ENCODE measurements at regions not wholly inside any gene's neighbourhood (a gene's known extent, or its start where the extent isn't known, plus 50 kb on each side); places are given as distances from the start of the nearest gene placed in this dataset.

- no peaks in the 10 kb centered on the region for H3K36me3 ChIP-seq (ENCODE audit: control insufficient read depth in 2 of 2, extremely low read depth in 1 of 2, insufficient read depth in 2 of 2, low read length in 2 of 2)
- H3K9me1 ChIP-seq (ENCODE audit: control insufficient read depth, extremely low read depth, insufficient read depth, low read length): no peaks in the 10 kb centered on the region
- H4K20me1 ChIP-seq (ENCODE audit: control insufficient read depth, extremely low read depth, insufficient read depth, low read length): no peaks in the 10 kb centered on the region
- no peak overlapping the region for H3K9ac ChIP-seq (ENCODE audit: control insufficient read depth, extremely low read depth, insufficient read depth, low read length)
- H3K27ac ChIP-seq (ENCODE audit: control insufficient read depth, insufficient read depth, low read length): no peak overlapping the region
- H3K4me3 ChIP-seq (ENCODE audit: control insufficient read depth in 2 of 3, extremely low read depth in 1 of 3, insufficient read depth in 2 of 3, low read depth in 1 of 3, low read length in 3 of 3): no peak overlapping the region
- no peak overlapping the region for H2AFZ ChIP-seq (ENCODE audit: control insufficient read depth, low read length)
- peaks cover 7% of the 10 kb centered on the region for H3K4me1 ChIP-seq (ENCODE audit: control insufficient read depth, extremely low read depth, insufficient read depth, low read length)
- dilution Hi-C loops (cut with MboI; ENCODE audit: extremely low pct_ligation_motif_present, low sequenced_read_pairs): no loop called here
- FAIRE-seq (peak; percentile 61), DNase-seq (ENCODE audit: low read depth, low spot score) (no peak)
- H3K9me3 ChIP-seq (ENCODE audit: control insufficient read depth, low read depth, low read length): no peaks in the 10 kb centered on the region
- no peaks in the 10 kb centered on the region for H3K27me3 ChIP-seq (ENCODE audit: control insufficient read depth, extremely low read depth, insufficient read depth, low read length)
- H3K79me2 ChIP-seq (ENCODE audit: control insufficient read depth, insufficient read depth, low read length): no peaks in the 10 kb centered on the region
- no peak overlapping the region for H3K4me2 ChIP-seq (ENCODE audit: control insufficient read depth, extremely low read depth, insufficient read depth, low read depth, low read length)
- TF ChIP-seq, protein P1, sequence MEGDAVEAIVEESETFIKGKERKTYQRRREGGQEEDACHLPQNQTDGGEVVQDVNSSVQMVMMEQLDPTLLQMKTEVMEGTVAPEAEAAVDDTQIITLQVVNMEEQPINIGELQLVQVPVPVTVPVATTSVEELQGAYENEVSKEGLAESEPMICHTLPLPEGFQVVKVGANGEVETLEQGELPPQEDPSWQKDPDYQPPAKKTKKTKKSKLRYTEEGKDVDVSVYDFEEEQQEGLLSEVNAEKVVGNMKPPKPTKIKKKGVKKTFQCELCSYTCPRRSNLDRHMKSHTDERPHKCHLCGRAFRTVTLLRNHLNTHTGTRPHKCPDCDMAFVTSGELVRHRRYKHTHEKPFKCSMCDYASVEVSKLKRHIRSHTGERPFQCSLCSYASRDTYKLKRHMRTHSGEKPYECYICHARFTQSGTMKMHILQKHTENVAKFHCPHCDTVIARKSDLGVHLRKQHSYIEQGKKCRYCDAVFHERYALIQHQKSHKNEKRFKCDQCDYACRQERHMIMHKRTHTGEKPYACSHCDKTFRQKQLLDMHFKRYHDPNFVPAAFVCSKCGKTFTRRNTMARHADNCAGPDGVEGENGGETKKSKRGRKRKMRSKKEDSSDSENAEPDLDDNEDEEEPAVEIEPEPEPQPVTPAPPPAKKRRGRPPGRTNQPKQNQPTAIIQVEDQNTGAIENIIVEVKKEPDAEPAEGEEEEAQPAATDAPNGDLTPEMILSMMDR (optimal IDR thresholded peaks at IDR 0.05 in 1 of 3, IDR thresholded peaks at IDR 0.05 in 1 of 3, conservative IDR thresholded peaks at IDR 0.05 in 1 of 3; ENCODE audit: extremely low read depth in 1 of 3, insufficient read depth in 2 of 3, low read length in 3 of 3): no peak
- no peak for TF ChIP-seq EZH2 (IDR thresholded peaks at IDR 0.05; ENCODE audit: low read length)
Measured at GRCh38 chr12:66813137-66813892, 134.4 kb upstream of the GRIP1 start.

- Histone ChIP-seq H3K9me3 (ENCODE audit: control insufficient read depth, low read depth, low read length) (no peaks in the 10 kb centered on the region), H3K27ac (ENCODE audit: control insufficient read depth, insufficient read depth, low read length) (no peak overlapping the region)
- dilution Hi-C loops (cut with MboI; ENCODE audit: extremely low pct_ligation_motif_present, low sequenced_read_pairs): no loop called here
Measured at GRCh38 chr12:66819587-66819986, 140.7 kb upstream of the GRIP1 start.

More at GRCh38 chr12:66819587-66819986, 140.7 kb upstream of the GRIP1 start:
- no peak overlapping the region for H3K4me2 ChIP-seq (ENCODE audit: control insufficient read depth, extremely low read depth, insufficient read depth, low read depth, low read length)
- no peak for FAIRE-seq
- no peaks in the 10 kb centered on the region for H3K36me3 ChIP-seq (ENCODE audit: control insufficient read depth in 2 of 2, extremely low read depth in 1 of 2, insufficient read depth in 2 of 2, low read length in 2 of 2)
- no peak overlapping the region for H3K9ac ChIP-seq (ENCODE audit: control insufficient read depth, extremely low read depth, insufficient read depth, low read length)
- no peaks in the 10 kb centered on the region for H3K27me3 ChIP-seq (ENCODE audit: control insufficient read depth, extremely low read depth, insufficient read depth, low read length)
- H2AFZ ChIP-seq (ENCODE audit: control insufficient read depth, low read length): no peak overlapping the region
- no peaks in the 10 kb centered on the region for H3K79me2 ChIP-seq (ENCODE audit: control insufficient read depth, insufficient read depth, low read length)
- no peak overlapping the region for H3K4me3 ChIP-seq (ENCODE audit: control insufficient read depth in 2 of 3, extremely low read depth in 1 of 3, insufficient read depth in 2 of 3, low read depth in 1 of 3, low read length in 3 of 3)
- no peaks in the 10 kb centered on the region for H4K20me1 ChIP-seq (ENCODE audit: control insufficient read depth, extremely low read depth, insufficient read depth, low read length)
- no peaks in the 10 kb centered on the region for H3K9me1 ChIP-seq (ENCODE audit: control insufficient read depth, extremely low read depth, insufficient read depth, low read length)
- H3K4me1 ChIP-seq (ENCODE audit: control insufficient read depth, extremely low read depth, insufficient read depth, low read length): peaks cover 14% of the 10 kb centered on the region
- no peak for DNase-seq (ENCODE audit: low read depth, low spot score)
- TF ChIP-seq, protein P1 (optimal IDR thresholded peaks at IDR 0.05 in 1 of 3, IDR thresholded peaks at IDR 0.05 in 1 of 3, conservative IDR thresholded peaks at IDR 0.05 in 1 of 3; ENCODE audit: extremely low read depth in 1 of 3, insufficient read depth in 2 of 3, low read length in 3 of 3): no peak
- no peak for TF ChIP-seq EZH2 (IDR thresholded peaks at IDR 0.05; ENCODE audit: low read length)

Data from keratinocyte (primary cell).